Activated naive CD4-positive, alpha-beta T cell (primary cell): ENCODE measurements at regions not wholly inside any gene's neighbourhood (a gene's known extent, or its start where the extent isn't known, plus 50 kb on each side); places are given as distances from the start of the nearest gene placed in this dataset.

Experiments used
- DNase-seq, 4 experiments: peaks; one replicate each; lab custom pipeline; 2025; lab: John Stamatoyannopoulos, UW

- DNase-seq = no peak
Measured at GRCh38 chr5:175388531-175388930, 55.5 kb downstream of the DRD1 start.

DNA sequence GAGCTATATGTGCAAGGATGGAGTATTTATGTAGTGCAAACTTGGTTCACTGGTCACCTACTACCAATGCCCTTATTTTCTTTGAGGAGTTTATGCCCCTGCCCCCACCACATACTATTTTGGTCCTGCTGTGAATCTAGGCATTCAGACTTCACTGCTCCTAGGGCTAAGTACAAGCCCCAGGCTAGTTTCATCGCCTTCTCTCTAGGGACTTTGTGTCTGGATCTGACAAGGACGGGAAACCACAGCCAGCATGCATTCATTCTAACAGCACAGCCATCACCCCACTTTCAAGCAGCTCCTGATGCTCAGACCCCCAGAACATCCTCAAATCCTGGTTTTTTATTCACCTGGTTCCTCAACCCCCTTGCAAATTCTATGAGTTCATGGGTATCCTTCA is 56.8 kb downstream of the DRD1 start:
- DNase-seq = no peak

DNA sequence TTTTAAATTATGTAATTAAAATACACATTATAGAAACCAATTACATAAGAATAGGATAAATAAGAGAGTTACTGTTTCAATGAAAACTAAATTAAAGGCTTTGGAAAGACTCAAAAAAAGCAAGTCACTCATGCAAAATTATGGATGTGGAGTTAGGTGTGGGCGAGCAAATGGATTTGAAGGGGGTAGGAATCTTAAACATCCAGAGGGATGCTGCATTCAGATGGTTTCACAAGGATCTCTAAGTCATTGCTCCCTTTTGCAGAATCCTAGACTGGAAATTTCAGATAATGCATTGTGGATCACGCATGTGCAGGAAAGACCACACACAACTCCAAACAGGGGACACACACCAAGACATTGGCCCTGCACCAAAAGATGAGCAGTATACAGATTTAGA is 57.5 kb downstream of the DRD1 start:
- no peak for DNase-seq

GRCh38 chr5:175385691-175386362 is 58.2 kb downstream of the DRD1 start:
- DNase-seq = no peak

DNA sequence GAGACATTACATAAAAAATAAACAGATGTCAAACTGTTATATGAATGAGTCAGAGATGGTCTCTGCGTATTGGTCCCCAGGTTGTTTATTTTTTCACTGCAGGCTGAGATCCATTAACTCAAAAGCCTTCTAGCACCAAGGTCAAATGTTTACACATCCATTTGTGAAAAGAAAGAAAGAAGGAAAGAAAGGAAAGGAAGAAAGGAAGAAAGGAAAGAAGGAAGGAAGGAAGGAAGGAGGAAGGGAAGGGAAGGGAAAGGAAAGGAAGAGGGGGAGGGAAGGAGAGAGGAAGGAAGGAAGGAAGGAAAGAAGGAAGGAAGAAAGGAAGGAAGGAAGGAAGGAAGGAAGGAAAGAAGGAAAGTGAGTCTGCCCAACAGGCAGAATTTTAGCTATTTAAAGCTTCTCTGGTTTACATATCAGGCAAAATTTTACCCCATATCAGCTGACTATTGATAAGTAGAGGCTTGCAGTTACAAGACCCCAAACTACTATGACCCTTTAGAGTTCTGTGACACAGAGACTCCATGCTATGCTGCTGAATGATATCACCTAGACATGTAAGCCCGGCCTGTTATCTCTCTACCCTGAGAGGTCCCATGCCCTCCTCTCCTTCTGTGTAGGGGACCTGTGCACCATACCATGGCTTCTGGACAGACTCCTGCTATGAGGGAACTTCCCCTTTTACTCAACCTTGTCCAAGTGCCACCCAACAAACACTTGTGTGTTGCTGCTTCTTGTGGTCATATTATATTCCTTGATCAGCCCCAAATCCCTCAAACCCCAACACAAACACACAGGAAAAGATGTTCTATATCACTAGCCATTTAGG is 59.0 kb downstream of the DRD1 start:
- no peak for DNase-seq

DNA sequence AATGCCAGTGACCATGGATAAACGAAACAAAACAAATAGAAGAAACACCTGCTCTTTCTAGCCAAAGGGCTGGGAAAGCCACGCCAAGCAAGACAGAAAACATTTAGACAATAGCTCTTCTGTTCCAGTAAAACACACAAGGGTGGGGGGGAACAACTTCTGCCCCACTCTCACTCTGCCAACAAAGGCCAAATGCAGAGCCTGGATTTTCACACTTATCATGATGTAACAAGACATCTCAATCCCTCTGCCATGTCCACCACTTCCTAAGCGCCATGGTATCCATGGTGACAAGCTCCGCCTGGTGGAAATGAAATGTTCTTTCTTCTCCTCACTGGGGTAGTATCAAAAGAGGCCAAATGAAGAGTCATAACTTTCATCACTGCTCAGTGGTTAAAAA is 60.6 kb downstream of the DRD1 start:
- no peak for DNase-seq

- no peak for DNase-seq
Measured at GRCh38 chr5:175382171-175382570, 61.8 kb downstream of the DRD1 start.

DNA sequence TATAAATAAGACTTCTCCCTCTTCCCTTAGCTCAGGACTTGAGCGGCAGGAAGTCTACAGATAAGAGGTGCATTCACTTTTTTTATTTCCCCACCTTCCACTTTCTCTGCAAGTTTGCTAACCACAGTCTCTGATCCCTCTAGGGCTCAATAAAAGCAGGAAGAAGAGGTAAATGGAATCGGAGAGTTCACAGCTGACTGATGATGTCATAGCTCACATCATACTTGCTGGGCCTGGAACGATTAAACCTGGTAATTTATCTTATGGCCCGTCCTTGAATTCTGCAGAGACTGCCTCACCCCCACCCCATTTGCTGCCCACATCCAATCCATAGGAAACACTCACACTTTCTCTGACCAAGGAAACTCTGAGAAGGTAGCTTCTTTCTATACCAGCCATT is 62.9 kb downstream of the DRD1 start:
- DNase-seq = no peak

DNA sequence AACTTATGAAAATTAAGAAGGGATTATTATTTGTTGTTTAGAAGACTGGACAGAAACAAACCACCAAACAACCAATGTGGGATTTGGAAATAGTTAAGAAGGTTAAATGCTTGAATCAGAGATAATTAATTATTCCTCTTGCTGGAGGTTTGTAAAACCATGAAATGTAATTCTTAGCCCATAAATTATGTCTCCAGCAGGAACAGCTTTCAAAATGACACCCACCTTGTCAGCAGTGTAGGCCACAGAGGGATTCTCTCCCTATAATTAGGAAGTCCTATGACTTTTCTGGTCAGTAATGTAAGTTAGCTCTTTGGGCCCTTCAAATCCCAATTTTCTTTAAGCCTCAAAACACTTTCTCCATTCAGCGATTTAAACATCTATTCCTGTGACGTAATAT is 63.3 kb downstream of the DRD1 start:
- no peak for DNase-seq

GRCh38 chr5:175379867-175380266 is 64.1 kb downstream of the DRD1 start:
- no peak for DNase-seq

GRCh38 chr5:175378444-175379028 is 65.4 kb downstream of the DRD1 start:
- DNase-seq = no peak

GRCh38 chr5:175377816-175378215 is 66.2 kb downstream of the DRD1 start:
- no peak for DNase-seq

DNA sequence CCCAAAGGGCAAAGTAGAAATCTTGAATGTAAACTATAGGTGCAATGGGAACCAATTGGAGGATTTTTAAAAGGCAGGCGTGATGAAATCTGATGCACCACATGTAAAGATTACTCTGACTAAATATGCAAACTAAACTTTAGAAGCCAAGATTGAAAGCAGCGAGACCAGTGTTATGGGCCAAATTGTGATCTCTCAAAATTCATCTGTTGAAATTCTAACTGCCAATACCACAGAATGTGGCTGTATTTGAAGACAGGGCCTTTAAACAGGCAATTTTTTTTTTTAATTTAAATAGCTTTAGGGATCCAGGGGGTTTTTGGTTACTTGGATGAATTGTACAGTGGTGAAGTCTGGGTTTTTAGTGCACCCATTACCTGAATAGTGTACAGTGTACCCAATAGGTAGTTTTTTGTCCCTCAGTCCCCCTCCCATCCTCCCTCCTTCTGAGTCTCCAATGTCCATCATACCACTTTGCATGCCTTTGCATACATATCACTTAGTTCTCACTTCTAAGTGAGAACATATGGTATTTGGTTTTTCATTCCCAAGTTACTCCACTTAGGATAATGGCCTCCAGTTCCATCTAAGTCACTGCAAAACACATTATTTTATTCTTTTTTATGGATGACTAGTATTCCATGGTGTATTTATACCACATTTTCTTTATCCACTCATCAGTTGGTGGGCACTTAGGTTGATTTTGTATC is 69.7 kb downstream of the DRD1 start:
- no peak for DNase-seq

GRCh38 chr5:175365866-175366265 is 78.1 kb downstream of the DRD1 start:
- DNase-seq = no peak

DNA sequence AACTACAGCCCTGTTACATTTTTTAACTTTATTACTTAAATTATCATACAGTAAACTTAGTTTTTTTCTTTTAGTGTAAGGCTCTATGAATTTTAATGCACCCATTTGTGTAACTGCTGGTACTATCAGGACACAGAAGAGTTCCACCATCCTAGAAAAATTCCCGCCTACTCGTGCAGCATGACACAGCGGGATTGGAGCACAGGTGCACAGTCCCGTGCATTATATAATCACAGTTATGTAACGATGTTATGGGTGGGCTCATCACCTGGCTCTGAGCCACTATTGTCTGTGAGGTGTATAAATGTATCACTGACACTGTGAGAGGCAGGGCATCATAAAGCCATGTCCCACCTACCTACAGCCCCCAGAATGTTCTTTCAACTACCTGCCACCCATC is 80.7 kb downstream of the DRD1 start:
- no peak for DNase-seq

- DNase-seq = no peak
Measured at GRCh38 chr5:175357995-175358394, 86.0 kb downstream of the DRD1 start.

- DNase-seq = no peak
Measured at GRCh38 chr5:175356428-175356827, 87.6 kb downstream of the DRD1 start.

- DNase-seq = no peak
Measured at GRCh38 chr5:175354964-175355363, 89.0 kb downstream of the DRD1 start.

DNA sequence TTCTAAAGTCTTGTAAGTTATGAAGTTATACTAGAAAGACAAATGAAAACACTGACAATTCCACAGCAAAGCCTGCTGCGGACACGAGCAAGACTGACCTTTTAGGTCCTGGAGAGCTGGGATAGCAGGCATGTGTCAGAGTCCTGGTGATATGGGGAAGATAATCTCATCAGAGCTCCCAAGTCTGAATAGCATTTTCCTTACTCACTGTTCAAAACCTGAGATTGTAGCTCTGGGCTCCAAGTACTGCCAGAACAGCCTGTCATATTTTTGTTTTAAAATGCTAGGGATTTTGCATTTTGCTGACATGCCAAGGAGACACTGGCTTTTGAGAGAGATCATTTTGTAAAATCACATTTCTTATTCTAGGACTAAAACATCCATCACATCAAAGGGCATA is 90.1 kb downstream of the DRD1 start:
- no peak for DNase-seq

GRCh38 chr5:175351897-175352590 is 91.9 kb downstream of the DRD1 start:
- no peak for DNase-seq

DNA sequence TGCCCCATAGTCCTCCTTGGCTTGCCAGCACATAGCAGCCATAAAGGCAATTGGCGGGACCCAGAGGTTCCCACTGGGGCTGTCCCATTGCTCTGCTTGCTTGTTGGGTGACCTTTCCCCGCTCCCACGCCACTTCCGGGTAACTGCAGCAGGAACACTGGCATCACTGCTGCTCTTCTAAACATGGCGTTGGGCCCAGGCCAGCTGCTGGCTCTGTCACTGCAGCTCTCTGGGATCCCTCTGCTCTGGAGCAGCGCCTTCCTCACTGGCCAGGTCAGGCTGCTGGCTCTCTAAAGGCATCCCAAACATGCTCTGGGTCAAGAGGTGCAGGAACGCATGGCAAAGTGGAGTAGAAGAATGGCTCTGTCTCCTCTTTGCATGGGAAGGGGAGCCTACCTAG is 92.9 kb downstream of the DRD1 start:
- no peak for DNase-seq

DNA sequence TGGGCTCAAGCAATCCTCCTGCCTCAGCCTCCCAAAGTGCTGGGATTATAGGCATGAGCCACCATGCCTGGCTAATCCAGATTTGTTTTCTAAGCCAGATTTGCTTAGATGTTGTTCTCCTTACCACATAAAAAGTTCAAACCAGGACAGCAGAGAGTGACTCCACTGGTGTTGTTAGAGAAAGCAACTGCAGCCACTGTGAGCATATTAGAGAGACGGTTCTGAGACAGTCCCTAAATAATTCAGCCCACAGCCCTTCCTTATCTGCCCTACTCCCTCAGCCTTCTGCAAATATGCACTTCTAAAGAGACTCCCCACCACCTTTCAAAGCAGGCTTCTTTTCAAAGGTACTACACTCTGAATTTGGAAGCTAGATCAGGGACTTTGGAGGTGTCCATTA is 96.1 kb downstream of the DRD1 start:
- DNase-seq = no peak
